H9 (cell line): ENCODE measurements at regions not wholly inside any gene's neighbourhood (a gene's known extent, or its start where the extent isn't known, plus 50 kb on each side); places are given as distances from the start of the nearest gene placed in this dataset.

Experiments
- DNase-seq: peaks from one replicate; pipeline ENCODE4 v3.0.0-alpha.2; 2017
- H2AFZ ChIP-seq: one replicate; pipeline ENCODE4 v1.6.1; 2013; ENCODE audit warnings: mild to moderate bottlenecking, low read length, control low read depth, moderate library complexity
- H2AK5ac ChIP-seq: 2 replicates; pipeline ENCODE4 v1.6.1; 2013; ENCODE audit warnings: low read length, control low read depth, mixed read lengths; ENCODE audit not compliant: insufficient read length
- H2BK120ac ChIP-seq: one replicate; pipeline ENCODE4 v1.6.1; 2013; ENCODE audit warnings: low read depth, mild to moderate bottlenecking, low read length, control low read depth, inconsistent platforms; ENCODE audit not compliant: poor library complexity, severe bottlenecking
- H2BK12ac ChIP-seq: 2 replicates; pipeline ENCODE4 v1.6.1; 2013; ENCODE audit warnings: low read length, control low read depth, mixed read lengths, low read depth; ENCODE audit not compliant: insufficient read length
- H2BK15ac ChIP-seq: 2 replicates; pipeline ENCODE4 v1.6.1; 2013; ENCODE audit warnings: low read depth, low read length, control low read depth
- H2BK20ac ChIP-seq: one replicate; pipeline ENCODE4 v1.6.1; 2013; ENCODE audit warnings: low read depth, mild to moderate bottlenecking, low read length, control low read depth, inconsistent platforms; ENCODE audit not compliant: poor library complexity, severe bottlenecking
- H2BK5ac ChIP-seq: 2 replicates; pipeline ENCODE4 v1.6.1; 2013; ENCODE audit warnings: low read length, control low read depth, mixed read lengths; ENCODE audit not compliant: insufficient read length
- H3K14ac ChIP-seq: 2 replicates; pipeline ENCODE4 v1.6.1; 2013; ENCODE audit warnings: low read length, control low read depth; ENCODE audit not compliant: insufficient read depth
- H3K18ac ChIP-seq: 2 replicates; pipeline ENCODE4 v1.6.1; 2013; ENCODE audit warnings: low read depth, mild to moderate bottlenecking, mixed read lengths, low read length, control low read depth; ENCODE audit not compliant: insufficient read length
- H3K23ac ChIP-seq: 2 replicates; pipeline ENCODE4 v1.6.1; 2013; ENCODE audit warnings: low read length, control low read depth, mixed read lengths, low read depth; ENCODE audit not compliant: insufficient read length
- H3K23me2 ChIP-seq: 2 replicates; pipeline ENCODE4 v1.6.1; 2013; ENCODE audit warnings: low read depth, mild to moderate bottlenecking, mixed read lengths, low read length, control low read depth; ENCODE audit not compliant: insufficient read length, poor library complexity, severe bottlenecking
- H3K27ac ChIP-seq: 2 replicates; pipeline ENCODE4 v1.5.1; 2013; ENCODE audit warnings: low read length, control low read depth, mixed read lengths, low read depth; ENCODE audit not compliant: insufficient read length
- H3K27me3 ChIP-seq: 2 replicates; pipeline ENCODE4 v1.6.1; 2013; ENCODE audit warnings: low read length, control low read depth, inconsistent platforms; ENCODE audit not compliant: insufficient read depth
- H3K4ac ChIP-seq: 2 replicates; pipeline ENCODE4 v1.6.1; 2013; ENCODE audit warnings: low read depth, mild to moderate bottlenecking, control low read depth, inconsistent platforms, low read length, moderate library complexity
- H3K4me1 ChIP-seq: 2 replicates; pipeline ENCODE4 v1.6.1; 2013; ENCODE audit warnings: low read length, control low read depth, inconsistent platforms; ENCODE audit not compliant: insufficient read depth
- H3K4me2 ChIP-seq: 2 replicates; pipeline ENCODE4 v1.6.1; 2013; ENCODE audit warnings: low read length, control low read depth, mixed read lengths; ENCODE audit not compliant: insufficient read length, insufficient read depth
- H3K56ac ChIP-seq: 2 replicates; pipeline ENCODE4 v1.6.1; 2013; ENCODE audit warnings: low read depth, mild to moderate bottlenecking, mixed read lengths, low read length, control low read depth; ENCODE audit not compliant: insufficient read length
- H3K79me1 ChIP-seq: 2 replicates; pipeline ENCODE4 v1.6.1; 2013; ENCODE audit warnings: low read depth, mild to moderate bottlenecking, moderate library complexity, low read length, control low read depth, inconsistent platforms; ENCODE audit not compliant: insufficient read depth, poor library complexity, severe bottlenecking
- H3K79me2 ChIP-seq: 2 replicates; pipeline ENCODE4 v1.6.1; 2013; ENCODE audit warnings: low read length, control low read depth, inconsistent platforms; ENCODE audit not compliant: insufficient read depth
- H3K9ac ChIP-seq: 2 replicates; pipeline ENCODE4 v1.6.1; 2013; ENCODE audit warnings: low read length, control low read depth, mixed read lengths; ENCODE audit not compliant: insufficient read length; ENCODE audit errors: extremely low read depth
- H3K9me3 ChIP-seq: one replicate; pipeline ENCODE4 v1.6.1; 2013; ENCODE audit warnings: low read depth, low read length, inconsistent platforms; ENCODE audit not compliant: control insufficient read depth
- H3T11ph ChIP-seq: one replicate; pipeline ENCODE4 v1.6.1; 2013; ENCODE audit warnings: mild to moderate bottlenecking, low read length, control low read depth, inconsistent platforms
- H4K20me1 ChIP-seq: one replicate; pipeline ENCODE4 v1.6.1; 2013; ENCODE audit not compliant: control insufficient read depth, insufficient read length, insufficient read depth
- H4K5ac ChIP-seq: 2 replicates; pipeline ENCODE4 v1.6.1; 2013; ENCODE audit warnings: low read depth, mild to moderate bottlenecking, mixed read lengths, low read length, control low read depth; ENCODE audit not compliant: insufficient read length
- H4K8ac ChIP-seq: replicated peaks from 2 replicates; pipeline ENCODE4 v1.6.1; 2013; ENCODE audit warnings: low read length, control low read depth, mixed read lengths, low read depth; ENCODE audit not compliant: insufficient read length
- H4K91ac ChIP-seq: 2 replicates; pipeline ENCODE4 v1.6.1; 2013; ENCODE audit warnings: low read depth, mild to moderate bottlenecking, moderate library complexity, mixed read lengths, low read length, control low read depth; ENCODE audit not compliant: insufficient read length
- H3K27ac Mint-ChIP-seq, 3 experiments: 2 replicates in 2 of 3; 3 replicates in 1 of 3; pipeline ENCODE4 v1.8.0; 2020 to 2021; ENCODE audit warnings: mixed read lengths in 3 of 3, mild to moderate bottlenecking in 1 of 3, moderate library complexity in 1 of 3
- H3K27me3 Mint-ChIP-seq: 2 replicates; pipeline ENCODE4 v1.8.0; 2021; ENCODE audit warnings: low read depth, mild to moderate bottlenecking, moderate library complexity, mixed read lengths
- H3K36me3 Mint-ChIP-seq, 3 experiments: 2 replicates in 2 of 3; 3 replicates in 1 of 3; pipeline ENCODE4 v1.8.0; 2020 to 2021; ENCODE audit warnings: low read depth in 3 of 3, mixed read lengths in 3 of 3; ENCODE audit not compliant: insufficient read depth in 1 of 3
- H3K4me1 Mint-ChIP-seq, 2 experiments: 2 replicates each; pipeline ENCODE4 v1.8.0; 2020; ENCODE audit warnings: mixed read lengths in 2 of 2
- H3K4me3 Mint-ChIP-seq, 2 experiments: 2 replicates in 1 of 2; 3 replicates in 1 of 2; pipeline ENCODE4 v1.8.0; 2020 to 2021; ENCODE audit warnings: mild to moderate bottlenecking in 2 of 2, mixed read lengths in 2 of 2, moderate library complexity in 1 of 2
- H3K9me3 Mint-ChIP-seq, 2 experiments: 2 replicates in 1 of 2; 3 replicates in 1 of 2; pipeline ENCODE4 v1.8.0; 2020; ENCODE audit warnings: mild to moderate bottlenecking in 2 of 2, mixed read lengths in 2 of 2, moderate library complexity in 1 of 2
- WGBS: extraction: QIAGEN DNeasy Blood & Tissue Kit; methylation state at CpG from one replicate; pipeline ENCODE4 v1.1.7; 2013; ENCODE audit warnings: missing lambda C conversion rate, low lambda C conversion rate, mixed read lengths; ENCODE audit not compliant: insufficient read length; ENCODE audit errors: extremely low coverage; 5-methylcytosine and 5-hydroxymethylcytosine counted together
- TF ChIP-seq, protein P1 (sequence below): fragments of 200-600 bp; sonication (generic); conservative IDR thresholded peaks from 3 replicates; pipeline ENCODE4 v1.8.0; 2021; ENCODE audit warnings: antibody characterized with exemption, mild to moderate bottlenecking

- Mint-ChIP-seq H3K27me3 (no peaks in the 10 kb centered on the region), H3K36me3 (peaks cover 0 to 17% (median 15%) of the 10 kb centered on the region in 3 experiments; a peak in 6 of 7 replicates), H3K9me3 (no peaks in the 10 kb centered on the region; a peak in 2 of 5 replicates), H3K27ac (no peak overlapping the region), H3K4me1 (peaks cover 4 to 16% of the 10 kb centered on the region in 2 experiments; a peak in 3 of 4 replicates), H3K4me3 (no peak overlapping the region)
- no peak overlapping the region for H3K4ac ChIP-seq
- H3K56ac ChIP-seq = no peak overlapping the region
- WGBS = no CpG with 5 or more reads among the region's 9 CpGs
- 0 out of 2 replicates have a peak, but pooled peaks cover 2% of the 10 kb centered on the region for H3K4me1 ChIP-seq
- no peak overlapping the region for H2AK5ac ChIP-seq
- TF ChIP-seq, protein P1, sequence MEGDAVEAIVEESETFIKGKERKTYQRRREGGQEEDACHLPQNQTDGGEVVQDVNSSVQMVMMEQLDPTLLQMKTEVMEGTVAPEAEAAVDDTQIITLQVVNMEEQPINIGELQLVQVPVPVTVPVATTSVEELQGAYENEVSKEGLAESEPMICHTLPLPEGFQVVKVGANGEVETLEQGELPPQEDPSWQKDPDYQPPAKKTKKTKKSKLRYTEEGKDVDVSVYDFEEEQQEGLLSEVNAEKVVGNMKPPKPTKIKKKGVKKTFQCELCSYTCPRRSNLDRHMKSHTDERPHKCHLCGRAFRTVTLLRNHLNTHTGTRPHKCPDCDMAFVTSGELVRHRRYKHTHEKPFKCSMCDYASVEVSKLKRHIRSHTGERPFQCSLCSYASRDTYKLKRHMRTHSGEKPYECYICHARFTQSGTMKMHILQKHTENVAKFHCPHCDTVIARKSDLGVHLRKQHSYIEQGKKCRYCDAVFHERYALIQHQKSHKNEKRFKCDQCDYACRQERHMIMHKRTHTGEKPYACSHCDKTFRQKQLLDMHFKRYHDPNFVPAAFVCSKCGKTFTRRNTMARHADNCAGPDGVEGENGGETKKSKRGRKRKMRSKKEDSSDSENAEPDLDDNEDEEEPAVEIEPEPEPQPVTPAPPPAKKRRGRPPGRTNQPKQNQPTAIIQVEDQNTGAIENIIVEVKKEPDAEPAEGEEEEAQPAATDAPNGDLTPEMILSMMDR = no peak
- H4K5ac ChIP-seq = no peak overlapping the region
- H3K18ac ChIP-seq = no peak overlapping the region
- H3K23ac ChIP-seq = no peak overlapping the region
- H3K9ac ChIP-seq = no peak overlapping the region
- no peaks in the 10 kb centered on the region for H3K27me3 ChIP-seq
- no peak overlapping the region for H2BK5ac ChIP-seq
- no peaks in the 10 kb centered on the region for H3K9me3 ChIP-seq
- no peaks in the 10 kb centered on the region for H3K23me2 ChIP-seq
- no peak overlapping the region for H3K14ac ChIP-seq
- no peaks in the 10 kb centered on the region for H4K20me1 ChIP-seq
- no peak overlapping the region for H3K27ac ChIP-seq
- H2BK120ac ChIP-seq = no peak overlapping the region
- H3K79me2 ChIP-seq = no peaks in the 10 kb centered on the region
- no peak overlapping the region for H4K8ac ChIP-seq
- DNase-seq = no peak
- H2AFZ ChIP-seq = no peak overlapping the region
- no peak overlapping the region for H3T11ph ChIP-seq
- no peak overlapping the region for H3K4me2 ChIP-seq
- H2BK15ac ChIP-seq = no peak overlapping the region
- no peak overlapping the region for H4K91ac ChIP-seq
- H2BK20ac ChIP-seq = no peak overlapping the region
- no peak overlapping the region for H2BK12ac ChIP-seq
- H3K79me1 ChIP-seq = no peaks in the 10 kb centered on the region
Observed at GRCh38 chr4:114476310-114476709, 122.3 kb upstream of the UGT8 start.
